ENCODE measurements at regions not wholly inside any gene's neighbourhood (a gene's known extent, or its start where the extent isn't known, plus 50 kb on each side); places are given as distances from the start of the nearest gene placed in this dataset.

GRCh38 chr4:114495471-114495928, 103.1 kb upstream of the UGT8 start:
- TF ChIP-seq CTCF (IDR thresholded peaks at IDR 0.05) (no peak), POLR2A (IDR thresholded peaks at IDR 0.05) (no peak)

All from adrenal gland (tissue), 5 donors.